Activated CD8-positive, alpha-beta memory T cell treated with anti-CD3 and anti-CD28 coated beads for 36 hours (primary cell): ENCODE measurements at regions not wholly inside any gene's neighbourhood (a gene's known extent, or its start where the extent isn't known, plus 50 kb on each side); places are given as distances from the start of the nearest gene placed in this dataset.

Source experiments
- CTCF ChIA-PET: fragments of 350-600 bp; sonication (Branson Sonifier 250); formaldehyde crosslinking; loops from one replicate; lab custom pipeline; 2021; ENCODE audit warnings: antibody characterized with exemption; lab: Charles Lee
- POLR2A ChIA-PET: fragments of 350-600 bp; sonication (Branson Sonifier 250); formaldehyde crosslinking; loops from one replicate; lab custom pipeline; 2021; ENCODE audit warnings: antibody characterized with exemption; lab: Charles Lee

DNA sequence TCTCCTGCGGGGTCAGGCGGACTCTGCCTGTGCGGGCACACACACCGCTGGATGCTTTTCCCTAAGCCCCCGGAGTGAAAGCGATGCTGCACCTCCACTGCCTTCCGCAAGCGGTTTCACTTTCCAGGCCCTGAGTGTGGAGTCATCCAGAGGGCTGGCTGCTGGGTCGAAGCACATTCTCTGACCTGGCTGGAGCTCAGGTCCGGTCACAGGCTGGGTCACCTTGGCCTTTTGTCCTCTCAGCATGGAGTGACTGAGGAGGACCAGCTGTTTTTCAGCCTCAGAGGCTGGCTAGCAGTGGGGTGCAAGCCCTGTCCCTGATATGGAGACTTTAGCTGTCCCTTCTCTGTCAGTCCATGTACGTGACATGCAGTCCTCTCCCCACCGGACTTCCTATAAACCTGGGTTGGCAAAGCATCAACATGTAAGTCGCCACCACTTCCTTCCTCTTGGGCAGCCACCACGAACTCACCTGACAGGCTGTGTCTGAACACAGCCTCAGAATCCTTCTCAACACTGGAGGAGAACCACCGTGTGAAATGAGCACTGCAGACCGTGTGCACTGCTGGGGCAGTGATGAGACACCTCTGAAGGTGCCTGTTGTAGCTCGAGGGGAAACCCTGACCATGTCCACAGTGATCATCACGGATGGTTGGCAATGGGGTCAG is 51.3 kb downstream of the GADD45G start:
- ChIA-PET CTCF (no interaction called here), POLR2A (interaction anchor here (0.6 kb wide), 1 partner anchor 158 kb away, joined by 4 read pairs; no protein-coding TSS in a partner anchor)

DNA sequence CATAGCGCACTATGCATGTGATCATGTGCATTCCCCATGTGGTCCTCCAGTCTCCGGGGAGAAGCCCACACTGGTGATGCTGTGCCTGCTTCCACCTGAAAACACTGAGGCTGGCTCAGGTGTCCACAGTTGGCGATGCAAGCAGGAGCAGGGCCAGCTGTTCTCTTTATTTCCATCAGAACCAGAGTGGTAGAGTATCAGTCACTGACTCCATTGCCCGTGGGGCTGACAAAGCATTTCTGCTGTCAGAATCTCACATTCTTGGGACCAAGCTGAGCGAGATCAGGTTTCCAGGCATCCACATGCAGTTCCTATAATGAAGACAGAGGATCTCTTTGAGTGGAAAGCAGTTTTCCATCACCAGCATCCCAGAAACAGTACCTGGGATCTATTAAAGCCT is 52.5 kb downstream of the GADD45G start:
- CTCF ChIA-PET = no interaction called here
- POLR2A ChIA-PET = no interaction called here

DNA sequence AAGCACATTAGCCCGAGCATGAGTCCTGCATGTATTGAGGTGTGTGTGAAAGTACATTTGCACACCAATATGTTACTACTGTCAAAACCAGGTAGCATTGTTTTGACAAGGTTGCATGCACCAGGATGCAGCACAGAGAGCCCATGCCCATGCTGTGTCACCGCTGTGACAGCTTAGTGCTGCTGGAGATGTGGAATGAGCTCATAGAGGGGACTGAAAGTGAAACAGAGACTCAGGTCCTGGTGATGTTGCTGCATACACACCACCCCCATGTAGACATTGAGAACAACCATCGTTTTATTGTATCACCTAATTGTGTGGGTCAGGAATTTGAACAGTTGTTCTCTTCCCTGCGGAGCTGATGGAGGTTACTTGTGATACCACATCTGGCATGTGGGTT is 53.0 kb downstream of the GADD45G start:
- CTCF ChIA-PET = no interaction called here
- POLR2A ChIA-PET = no interaction called here

DNA sequence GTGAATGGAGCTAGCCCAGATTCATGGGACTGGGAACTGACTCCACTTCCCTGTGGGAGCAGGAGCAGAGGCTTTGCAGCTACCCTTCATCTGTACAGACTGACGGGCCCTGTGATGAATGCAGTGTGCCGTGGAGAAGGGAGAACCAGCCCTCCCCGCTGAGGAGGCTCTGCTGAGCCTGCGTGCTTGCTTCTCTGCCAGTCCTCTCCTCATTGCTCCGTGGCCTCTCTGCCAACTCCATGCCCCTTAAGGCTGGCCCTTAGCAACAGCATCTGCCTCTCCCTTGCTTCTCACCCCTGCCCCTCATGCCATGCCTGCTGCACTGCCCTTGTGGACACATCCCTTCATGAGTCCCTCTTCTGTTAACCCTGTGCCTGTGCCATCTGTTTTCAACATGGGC is 53.6 kb downstream of the GADD45G start:
- CTCF ChIA-PET = no interaction called here

DNA sequence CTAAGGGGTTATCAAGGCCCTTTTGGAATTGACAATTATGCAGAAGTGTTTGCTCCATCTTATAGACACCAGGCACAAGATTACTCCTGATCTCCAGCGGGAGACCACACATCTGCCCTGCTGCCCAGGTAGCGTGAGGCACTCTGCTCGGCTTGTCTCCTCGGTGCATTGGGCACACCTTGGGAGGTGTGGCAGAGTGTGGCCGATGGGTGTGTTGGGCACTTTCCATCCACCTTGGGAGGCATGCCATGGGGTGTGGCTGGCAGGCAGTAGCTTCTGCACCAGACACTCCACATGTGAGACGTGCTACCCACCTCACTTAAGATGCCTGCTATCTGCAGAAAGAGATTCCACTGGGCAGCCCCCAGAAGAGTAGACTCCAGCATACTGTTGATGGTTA is 54.1 kb downstream of the GADD45G start:
- POLR2A ChIA-PET = no interaction called here
- CTCF ChIA-PET = no interaction called here

More for the DNA sequence above, 53.6 kb downstream of the GADD45G start:
- POLR2A ChIA-PET = no interaction called here

DNA sequence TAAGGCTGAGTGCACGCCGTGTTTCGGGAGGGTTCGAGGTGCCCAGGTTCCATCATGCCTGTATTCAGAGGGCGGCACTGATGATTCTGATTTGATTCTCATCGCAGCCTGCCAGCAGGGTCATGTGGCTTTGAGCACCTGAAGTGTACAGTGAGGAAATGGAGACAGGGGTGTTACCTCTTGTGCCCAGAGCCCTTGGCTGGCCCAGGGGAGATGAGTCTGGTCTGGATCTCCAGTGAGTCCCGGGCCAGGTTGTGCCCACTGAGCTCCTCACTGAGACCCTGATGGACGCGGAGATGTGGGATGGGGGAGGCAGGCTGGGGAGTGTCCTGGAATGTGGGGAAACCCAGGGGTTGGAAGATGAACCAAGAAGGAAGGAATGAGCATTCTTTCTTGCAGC is 54.7 kb downstream of the GADD45G start:
- ChIA-PET POLR2A (no interaction called here), CTCF (no interaction called here)

DNA sequence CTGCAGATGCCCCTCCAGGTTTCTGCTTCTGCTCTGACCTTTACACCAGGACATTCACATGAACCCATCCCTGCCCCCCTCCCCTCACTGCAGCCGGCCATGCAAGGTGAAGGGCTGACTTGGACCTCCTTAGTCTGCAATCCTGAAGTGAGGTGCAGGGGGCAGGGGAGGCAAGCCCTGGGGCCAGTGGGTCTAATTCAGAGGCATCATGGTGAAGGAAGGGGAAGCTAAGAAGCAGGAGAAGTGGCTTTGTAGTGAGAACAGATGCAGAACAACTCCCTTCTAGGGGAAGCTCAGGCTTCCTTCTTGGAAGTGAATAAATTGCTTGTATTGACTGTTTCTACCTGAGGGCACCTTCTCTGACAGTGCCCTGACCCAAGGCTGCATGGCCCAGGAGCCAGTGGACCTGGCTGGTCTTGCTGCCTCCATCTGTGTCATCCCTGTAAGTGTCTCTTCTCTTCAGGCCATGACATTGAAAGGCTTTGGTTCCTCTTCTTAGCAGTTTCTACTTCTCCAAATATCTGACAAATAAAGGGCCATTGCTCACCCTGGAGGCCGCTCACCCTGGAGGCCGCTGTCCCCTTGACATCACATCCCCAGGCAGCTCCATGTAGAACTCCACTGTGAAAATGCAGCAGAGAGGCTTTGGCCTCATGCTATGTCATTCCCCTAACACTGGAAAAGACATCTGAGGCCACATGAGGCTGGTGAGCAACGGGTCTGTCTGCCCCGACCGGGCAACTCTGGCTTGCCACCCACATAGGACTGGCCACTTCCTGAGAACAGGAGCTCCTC is 55.3 kb downstream of the GADD45G start:
- CTCF ChIA-PET = interaction anchor here (0.6 kb wide), 1 partner anchor 82 kb away, joined by 3 read pairs; no protein-coding TSS in a partner anchor
- POLR2A ChIA-PET = no interaction called here

DNA sequence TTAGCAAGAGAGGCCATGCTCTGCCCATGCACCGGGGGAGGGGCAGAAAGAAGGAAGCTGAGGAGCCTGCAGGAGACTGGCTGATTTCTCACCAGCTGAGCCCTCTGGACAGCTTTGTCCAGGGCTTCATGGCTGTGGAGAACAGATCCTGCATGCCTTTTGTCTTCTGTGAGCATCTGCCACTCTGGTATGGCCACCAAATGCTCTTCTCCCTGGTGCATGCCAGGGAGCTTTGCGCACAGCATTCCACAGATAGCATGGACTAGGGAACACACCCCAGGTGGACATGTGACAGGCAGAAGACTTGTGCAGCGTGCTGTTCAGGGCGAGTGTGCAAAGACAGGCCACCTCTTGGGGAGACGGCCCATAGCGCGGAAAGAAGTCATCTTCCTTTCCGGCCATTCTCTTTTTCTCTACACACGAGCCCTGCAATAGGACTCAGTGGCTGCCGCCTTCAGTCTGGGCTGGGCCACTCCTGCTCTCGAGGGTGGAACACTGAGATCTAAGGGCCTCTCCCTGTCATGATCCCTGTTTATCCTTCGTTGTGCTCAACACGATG is 56.7 kb downstream of the GADD45G start:
- ChIA-PET POLR2A (no interaction called here), CTCF (no interaction called here)

DNA sequence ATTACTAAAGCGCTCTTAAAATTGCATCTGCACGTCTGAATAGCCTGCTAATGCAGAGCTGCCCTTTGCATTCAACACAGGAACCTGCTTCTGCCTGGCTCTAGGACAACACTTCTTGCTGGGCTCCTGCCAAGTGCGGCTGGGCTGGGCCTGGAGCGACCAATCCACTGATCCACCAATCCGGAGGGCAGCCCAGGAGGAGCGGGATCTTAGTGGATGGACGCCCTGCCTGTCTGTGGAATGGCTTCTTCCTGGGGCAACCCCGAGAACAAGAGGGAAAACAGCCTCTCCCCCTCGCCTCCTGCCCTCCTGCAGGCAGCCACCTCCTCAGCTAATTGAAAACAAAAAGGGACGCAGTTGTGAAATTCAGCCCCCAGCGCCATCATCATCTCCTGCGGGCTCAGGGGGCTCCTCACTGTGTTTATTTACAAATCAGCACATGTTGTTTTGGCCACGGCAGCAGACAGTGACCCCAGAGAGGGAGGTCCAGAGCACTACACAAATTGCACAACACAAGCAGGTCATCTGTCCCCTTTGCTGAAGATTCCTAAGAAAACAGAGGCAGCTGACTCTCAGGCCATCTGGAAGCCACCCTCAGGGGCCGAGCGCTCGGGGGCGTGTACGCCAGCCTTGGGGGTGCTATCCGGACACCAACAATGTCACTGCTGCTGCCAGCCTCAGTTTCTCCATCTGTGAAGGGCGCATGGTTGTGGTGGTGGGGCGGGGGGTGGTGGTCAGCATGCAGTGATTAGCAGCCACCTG is 57.3 kb downstream of the GADD45G start:
- CTCF ChIA-PET = no interaction called here
- POLR2A ChIA-PET = no interaction called here

DNA sequence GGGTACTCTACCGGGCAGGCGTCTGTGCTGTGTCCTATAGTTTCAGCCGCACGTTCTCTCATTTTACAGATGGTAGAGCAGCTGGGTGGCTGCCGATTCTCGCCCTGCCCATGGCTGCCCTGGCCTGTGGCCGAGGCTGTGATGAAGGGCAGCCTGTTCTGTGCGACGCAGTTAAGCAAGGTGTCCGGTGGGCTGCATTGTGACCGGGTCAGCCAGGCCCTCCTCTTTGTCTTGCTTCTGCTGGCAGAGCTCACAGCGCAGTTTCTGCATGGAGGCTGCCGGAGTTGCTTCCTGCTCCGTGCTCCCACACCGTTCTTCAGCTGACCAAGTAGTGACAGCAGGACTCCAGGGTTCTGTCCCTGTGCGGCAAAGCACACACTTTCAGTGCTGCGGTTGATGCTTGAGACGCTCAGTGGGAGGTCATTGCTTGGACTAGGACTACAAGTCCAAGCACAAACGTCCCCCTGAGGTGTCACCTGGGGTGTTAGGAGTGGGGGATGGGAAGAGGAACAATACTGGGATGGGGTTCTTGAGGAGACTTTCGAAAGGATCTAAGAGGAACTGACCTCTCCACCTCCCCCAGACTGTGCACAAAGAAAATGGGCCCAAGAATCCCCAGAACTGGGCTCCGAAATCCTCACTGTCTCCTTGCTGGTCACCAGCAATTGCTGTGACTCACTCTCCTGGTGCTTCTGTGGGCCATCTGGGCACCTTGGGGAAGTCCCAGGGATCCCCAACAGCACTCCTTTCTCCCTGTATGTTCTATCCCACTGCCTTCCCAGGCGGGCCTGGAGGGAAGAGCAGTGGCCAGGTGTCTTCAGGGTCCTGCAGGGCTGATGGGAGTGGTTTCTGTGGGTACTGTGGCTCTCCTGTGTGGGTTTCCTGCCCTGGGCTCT is 58.2 kb downstream of the GADD45G start:
- POLR2A ChIA-PET = no interaction called here
- CTCF ChIA-PET = no interaction called here

DNA sequence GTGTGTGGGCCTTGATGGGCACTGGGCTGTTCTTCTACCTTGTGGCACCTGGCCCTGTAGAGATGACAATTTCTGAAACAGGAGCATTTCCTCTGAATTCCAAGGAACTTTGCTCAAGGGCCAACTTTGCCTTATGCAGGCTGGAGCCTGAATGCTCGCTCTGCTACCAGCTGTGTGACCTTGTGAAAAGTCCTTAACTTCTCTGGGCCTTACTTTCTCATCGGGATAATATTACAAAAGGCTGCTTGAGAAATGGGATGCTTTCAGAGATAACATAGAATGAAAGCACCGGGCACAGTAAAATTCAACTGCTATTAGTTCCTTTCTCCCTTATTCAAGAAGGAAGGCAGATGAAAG is 58.8 kb downstream of the GADD45G start:
- ChIA-PET CTCF (no interaction called here), POLR2A (no interaction called here)

DNA sequence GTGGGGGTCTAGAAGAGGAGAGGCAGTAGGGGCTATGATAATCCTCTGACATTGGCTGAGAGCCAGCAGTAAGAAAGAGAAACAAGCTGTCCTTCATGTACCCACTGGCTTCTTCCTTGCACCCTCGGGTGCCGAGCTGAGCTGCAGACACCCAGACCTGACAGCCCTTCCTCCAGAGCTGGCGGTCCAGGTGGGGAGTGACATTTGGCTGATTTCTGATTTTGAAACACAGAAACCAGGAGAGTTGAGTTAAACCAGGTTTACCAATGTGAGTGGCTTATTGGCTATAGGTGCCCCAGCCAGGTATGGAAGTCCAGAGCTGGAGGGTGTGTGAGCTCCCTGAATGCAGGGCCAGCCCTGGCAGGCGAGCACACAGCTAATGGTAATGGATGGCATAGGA is 59.2 kb downstream of the GADD45G start:
- CTCF ChIA-PET = no interaction called here
- POLR2A ChIA-PET = no interaction called here

DNA sequence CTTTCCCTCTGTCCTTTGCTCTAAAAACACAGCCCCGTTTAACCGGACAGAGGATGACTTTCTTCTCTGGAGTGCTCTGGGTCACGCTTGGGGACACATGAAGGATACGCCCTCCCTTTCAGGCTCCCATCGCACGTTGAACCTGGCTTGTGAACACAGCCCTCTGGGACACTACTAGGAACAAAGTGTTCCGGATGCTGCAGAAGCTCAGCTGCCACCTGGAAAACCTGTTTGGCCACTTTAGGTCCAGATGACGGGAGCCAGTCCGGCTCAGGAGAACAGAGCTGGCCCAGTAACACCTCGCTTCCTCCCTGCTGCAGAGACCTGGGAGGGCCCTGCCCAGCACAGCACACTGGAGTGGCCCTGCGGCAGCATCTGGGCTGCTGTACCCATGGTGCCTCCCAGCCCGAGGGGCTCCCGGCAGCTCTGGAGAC is 60.1 kb downstream of the GADD45G start:
- CTCF ChIA-PET = no interaction called here
- POLR2A ChIA-PET = no interaction called here

DNA sequence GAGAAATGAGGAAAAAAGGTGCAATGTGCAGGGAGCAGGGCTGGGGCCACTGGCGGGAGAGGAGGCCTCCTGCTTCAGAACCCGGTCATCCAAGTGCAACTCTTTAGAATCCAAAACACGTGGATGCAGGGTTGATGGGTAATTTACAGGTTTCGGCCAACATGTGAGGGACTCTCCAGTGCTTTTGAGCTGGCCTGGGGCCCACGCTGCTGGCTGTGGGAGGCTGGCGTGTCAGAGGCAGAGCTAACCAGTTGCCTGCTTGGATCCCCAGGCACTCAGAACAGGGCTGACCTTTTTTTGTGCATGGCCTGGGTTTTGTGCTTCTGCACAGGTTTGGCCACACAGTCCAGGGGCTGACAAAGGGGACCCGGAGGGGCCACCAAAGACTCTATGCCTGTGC is 61.6 kb downstream of the GADD45G start:
- CTCF ChIA-PET = no interaction called here
- POLR2A ChIA-PET = no interaction called here

DNA sequence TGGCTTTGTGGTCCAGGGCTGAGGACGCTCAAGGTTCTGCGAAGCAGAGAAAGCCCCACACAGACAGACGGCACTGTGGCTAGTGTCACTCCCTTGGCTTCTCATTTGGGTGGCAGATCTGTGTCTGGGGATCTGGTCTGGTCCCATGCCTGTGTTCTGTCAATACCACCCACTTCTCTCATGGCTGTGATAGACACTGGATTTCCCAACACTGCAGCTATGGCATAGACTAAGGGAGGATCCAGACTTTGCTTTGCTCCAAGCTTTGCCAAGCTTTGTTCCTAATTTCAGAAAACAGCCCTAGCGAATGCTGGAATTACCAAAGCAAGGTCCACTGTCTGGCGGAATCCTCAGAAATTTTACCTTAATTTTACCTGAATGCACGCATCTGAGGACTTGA is 62.1 kb downstream of the GADD45G start:
- CTCF ChIA-PET = no interaction called here

DNA sequence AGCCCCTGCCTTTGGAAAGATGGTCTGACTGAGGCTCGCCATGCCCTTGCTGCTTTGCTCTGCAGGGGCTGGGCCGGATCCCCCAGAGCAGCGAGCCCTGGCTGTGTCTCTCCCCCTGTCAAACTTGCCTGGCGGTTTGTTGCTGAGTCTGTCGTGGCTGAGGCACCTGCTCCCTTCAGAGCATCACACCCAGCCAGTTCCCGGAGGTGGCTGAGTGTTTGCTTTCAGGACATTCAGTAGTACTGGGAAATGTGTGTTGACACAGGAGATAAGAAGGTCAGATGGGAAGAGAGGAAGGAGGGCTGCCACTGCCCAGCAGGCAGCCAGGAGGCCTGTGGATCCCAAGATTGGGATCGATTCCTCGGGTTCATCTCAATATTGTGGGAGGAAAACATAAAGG is 62.9 kb downstream of the GADD45G start:
- ChIA-PET POLR2A (no interaction called here), CTCF (no interaction called here)

More for the DNA sequence above, 62.1 kb downstream of the GADD45G start:
- POLR2A ChIA-PET = no interaction called here

DNA sequence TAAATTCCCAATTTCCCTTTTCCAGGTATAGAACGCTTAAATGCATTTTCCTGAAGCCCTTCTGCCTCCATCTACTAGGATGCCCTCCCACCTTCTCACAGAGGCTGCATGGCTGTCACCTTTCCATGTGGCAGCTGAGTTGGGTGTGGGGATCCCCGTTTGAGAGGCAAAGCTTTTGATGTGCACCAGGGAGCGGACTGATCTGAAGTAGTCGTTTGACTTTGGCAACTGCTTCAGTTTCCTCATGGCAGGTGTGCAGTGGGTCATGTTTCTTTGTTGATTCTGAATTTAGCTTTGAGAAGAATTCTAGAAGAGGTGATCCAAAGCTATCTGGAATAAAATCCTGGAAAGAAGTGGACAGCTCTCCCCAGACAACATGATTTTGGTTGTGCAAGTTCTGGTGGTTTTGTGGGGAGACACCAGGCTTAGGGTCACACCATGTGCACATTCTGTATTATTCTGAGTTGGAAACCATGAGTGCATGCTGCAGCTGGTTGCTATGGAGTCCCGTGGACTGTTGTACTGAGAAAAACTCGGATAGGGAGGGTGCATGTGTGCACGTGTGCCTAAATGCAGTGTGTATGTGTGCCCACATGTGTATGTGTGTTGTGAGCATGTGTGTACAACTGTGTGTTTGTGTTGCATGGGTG is 63.5 kb downstream of the GADD45G start:
- ChIA-PET CTCF (no interaction called here), POLR2A (no interaction called here)

DNA sequence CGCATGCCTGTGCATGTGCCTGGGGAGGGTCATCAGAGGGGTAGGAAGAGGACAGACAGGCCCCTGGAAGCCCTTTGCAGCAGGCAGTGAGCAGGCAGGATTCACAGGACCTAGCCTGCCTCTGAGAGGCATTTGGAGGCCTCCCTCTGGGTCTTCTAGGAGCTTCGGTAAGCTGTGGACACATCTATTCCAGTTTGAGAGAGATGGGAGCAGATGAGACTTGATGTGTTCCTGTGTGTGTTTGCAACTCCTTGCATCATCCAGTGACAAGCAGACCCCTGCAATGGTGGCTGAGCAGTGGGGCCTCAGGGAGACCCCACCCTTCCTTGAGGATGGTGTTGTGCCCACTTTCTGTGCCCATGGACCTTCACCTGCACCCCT is 64.0 kb downstream of the GADD45G start:
- POLR2A ChIA-PET = no interaction called here
- CTCF ChIA-PET = no interaction called here

DNA sequence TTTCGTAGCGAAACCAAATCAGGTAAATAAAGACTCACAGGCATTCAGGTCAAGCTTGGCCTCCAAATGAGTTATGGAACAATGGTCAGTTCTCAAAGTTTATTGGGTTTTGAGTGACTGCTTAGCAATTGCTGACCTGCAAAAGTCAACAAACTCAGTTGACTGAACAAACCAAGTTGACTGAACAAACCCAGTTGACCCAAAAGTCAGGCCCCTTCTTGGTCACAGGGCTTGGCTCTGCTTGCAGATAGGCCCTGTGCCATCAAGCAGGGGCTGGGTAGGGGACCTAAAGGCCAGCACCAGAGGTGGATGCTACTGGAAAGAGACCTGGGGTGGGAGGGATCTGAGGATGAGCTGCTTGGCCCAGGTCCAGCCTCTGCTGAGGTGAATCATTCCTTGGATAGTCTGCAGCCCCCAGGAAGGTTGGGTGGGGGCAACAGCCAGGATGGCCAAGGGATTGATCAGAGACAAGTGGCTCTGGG is 64.6 kb downstream of the GADD45G start:
- ChIA-PET POLR2A (no interaction called here), CTCF (no interaction called here)
